ENCODE measurements at regions not wholly inside any gene's neighbourhood (a gene's known extent, or its start where the extent isn't known, plus 50 kb on each side); places are given as distances from the start of the nearest gene placed in this dataset.

DNA sequence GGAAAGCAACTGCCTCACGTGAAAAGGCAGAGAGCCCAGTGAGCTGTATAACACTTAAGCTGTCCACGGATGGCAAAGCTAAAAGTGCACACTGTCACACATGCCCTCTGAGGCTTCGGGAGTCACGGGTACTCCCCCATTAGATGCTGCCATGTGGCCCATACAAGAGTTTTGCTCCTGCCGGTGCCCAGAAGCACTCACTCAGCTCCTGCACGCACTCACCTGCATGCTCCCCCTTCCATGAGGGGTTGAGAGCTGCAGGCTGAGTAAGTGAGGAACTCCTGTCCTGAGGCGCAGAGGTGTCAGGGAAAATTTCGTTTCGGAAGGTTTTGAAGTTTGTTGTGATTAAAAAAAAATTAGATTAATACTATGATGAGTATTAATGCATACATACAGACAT lies 939.2 kb upstream of the ATXN8OS start:
- POLR2A ChIA-PET, result no interaction called here
- TF ChIP-seq, protein P1, sequence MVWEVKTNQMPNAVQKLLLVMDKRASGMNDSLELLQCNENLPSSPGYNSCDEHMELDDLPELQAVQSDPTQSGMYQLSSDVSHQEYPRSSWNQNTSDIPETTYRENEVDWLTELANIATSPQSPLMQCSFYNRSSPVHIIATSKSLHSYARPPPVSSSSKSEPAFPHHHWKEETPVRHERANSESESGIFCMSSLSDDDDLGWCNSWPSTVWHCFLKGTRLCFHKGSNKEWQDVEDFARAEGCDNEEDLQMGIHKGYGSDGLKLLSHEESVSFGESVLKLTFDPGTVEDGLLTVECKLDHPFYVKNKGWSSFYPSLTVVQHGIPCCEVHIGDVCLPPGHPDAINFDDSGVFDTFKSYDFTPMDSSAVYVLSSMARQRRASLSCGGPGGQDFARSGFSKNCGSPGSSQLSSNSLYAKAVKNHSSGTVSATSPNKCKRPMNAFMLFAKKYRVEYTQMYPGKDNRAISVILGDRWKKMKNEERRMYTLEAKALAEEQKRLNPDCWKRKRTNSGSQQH (CRISPR knock-in tag; IDR thresholded peaks at IDR 0.05), result no peak
- no peak for TF ChIP-seq PTRF (tag; IDR thresholded peaks at IDR 0.05)
- no peak for TF ChIP-seq FOS (IDR thresholded peaks at IDR 0.05; ENCODE audit: extremely low read depth, insufficient read length)
- no peak for TF ChIP-seq KLF13 (tag; IDR thresholded peaks at IDR 0.05; ENCODE audit: borderline replicate concordance, low read depth)
- TF ChIP-seq COPS2 (conservative IDR thresholded peaks at IDR 0.05), result no peak
- no peak for TF ChIP-seq GATAD2B (IDR thresholded peaks at IDR 0.05; ENCODE audit: borderline replicate concordance)
- no peak for TF ChIP-seq CHCHD3 (CRISPR knock-in tag; IDR thresholded peaks at IDR 0.05)
- TF ChIP-seq SRSF9 (IDR thresholded peaks at IDR 0.05; ENCODE audit: borderline replicate concordance, low read depth, low read length), result no peak
- no peak for TF ChIP-seq EP400 (IDR thresholded peaks at IDR 0.05)
- TF ChIP-seq CHD4 (IDR thresholded peaks at IDR 0.05; ENCODE audit: insufficient read depth, insufficient replicate concordance, low read depth, low read length, poor library complexity, severe bottlenecking), result no peak
- TF ChIP-seq FOXK2 (conservative IDR thresholded peaks at IDR 0.05 in 1 of 2, IDR thresholded peaks at IDR 0.05 in 1 of 2; ENCODE audit: low read depth in 2 of 2), result no peak
- TF ChIP-seq MTA3 (IDR thresholded peaks at IDR 0.05; ENCODE audit: borderline replicate concordance), result no peak
- TF ChIP-seq, protein P2, sequence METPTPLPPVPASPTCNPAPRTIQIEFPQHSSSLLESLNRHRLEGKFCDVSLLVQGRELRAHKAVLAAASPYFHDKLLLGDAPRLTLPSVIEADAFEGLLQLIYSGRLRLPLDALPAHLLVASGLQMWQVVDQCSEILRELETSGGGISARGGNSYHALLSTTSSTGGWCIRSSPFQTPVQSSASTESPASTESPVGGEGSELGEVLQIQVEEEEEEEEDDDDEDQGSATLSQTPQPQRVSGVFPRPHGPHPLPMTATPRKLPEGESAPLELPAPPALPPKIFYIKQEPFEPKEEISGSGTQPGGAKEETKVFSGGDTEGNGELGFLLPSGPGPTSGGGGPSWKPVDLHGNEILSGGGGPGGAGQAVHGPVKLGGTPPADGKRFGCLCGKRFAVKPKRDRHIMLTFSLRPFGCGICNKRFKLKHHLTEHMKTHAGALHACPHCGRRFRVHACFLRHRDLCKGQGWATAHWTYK (CRISPR knock-in tag; IDR thresholded peaks at IDR 0.05), result no peak
- TF ChIP-seq TOE1 (IDR thresholded peaks at IDR 0.05; ENCODE audit: borderline replicate concordance), result no peak
- no peak for TF ChIP-seq TOE1 (CRISPR knock-in tag; IDR thresholded peaks at IDR 0.05; ENCODE audit: borderline replicate concordance, low read depth)
- Histone ChIP-seq H3K9me3 (replicated peaks; ENCODE audit: control insufficient read depth, insufficient read depth, low read depth, low read length) (no peaks in the 10 kb centered on the region), H3K36me3 (ENCODE audit: control insufficient read depth, insufficient read depth, low read length) (no peaks in the 10 kb centered on the region), H3K9me1 (ENCODE audit: control insufficient read depth, insufficient read depth, low read length) (no peaks in the 10 kb centered on the region), H3K4me2 (ENCODE audit: insufficient read depth, low read length) (no peak overlapping the region), H3K4me3 (no peak overlapping the region), H3K27me3 (ENCODE audit: control insufficient read depth in 2 of 2, insufficient read depth in 2 of 2, low read length in 2 of 2) (no peaks in the 10 kb centered on the region), H3K79me2 (ENCODE audit: control insufficient read depth, insufficient read depth, low read length) (no peaks in the 10 kb centered on the region), H4K20me1 (replicated peaks; ENCODE audit: control insufficient read depth, insufficient read depth, low read length) (no peaks in the 10 kb centered on the region), H3K4me1 (replicated peaks in 1 of 2; ENCODE audit: control insufficient read depth in 2 of 2, insufficient read depth in 2 of 2, low read length in 2 of 2) (no peaks in the 10 kb centered on the region), H3K9ac (ENCODE audit: insufficient read depth in 1 of 2, low read depth in 2 of 2, low read length in 2 of 2) (no peak overlapping the region), H3K27ac (ENCODE audit: extremely low read depth, low read depth, low read length) (no peak overlapping the region), H2AFZ (ENCODE audit: low read depth, low read length) (no peak overlapping the region; the same call in 1 of the 2 replicates)
- FAIRE-seq (no peak), ATAC-seq (no peak; the same call in 2 of the 3 replicates), DNase-seq (ENCODE audit: extremely low read depth in 1 of 4, low spot score in 3 of 4) (no peak)
- BruUV-seq (replicated peaks), result no TSS peak
- intact Hi-C loops (cut with micrococcal nuclease) (no loop called here), in situ Hi-C loops (cut with MboI) (no loop called here)
- CTCF ChIA-PET (ENCODE audit: low intra/inter-chr PET ratio), result no interaction called here
- WGBS (ENCODE audit: insufficient coverage, low coverage, missing lambda C conversion rate), result 4% methylated on average over 9 of the region's 9 CpGs

Data from K562 (cell line).